ENCODE measurements at regions not wholly inside any gene's neighbourhood (a gene's known extent, or its start where the extent isn't known, plus 50 kb on each side); places are given as distances from the start of the nearest gene placed in this dataset.

GRCh38 chr3:152147748-152148147, 121.0 kb upstream of the MBNL1 start:
- H3K79me2 ChIP-seq (ENCODE audit: insufficient read depth, low read length): no peaks in the 10 kb centered on the region
- no peak for TF ChIP-seq CTCF (IDR thresholded peaks at IDR 0.05)
- H3K36me3 Mint-ChIP-seq: peaks cover 0 to 1% of the 10 kb centered on the region in 2 donors
- H3K4me3 Mint-ChIP-seq: no peak overlapping the region
- H3K36me3 ChIP-seq (replicated peaks in 1 of 2; ENCODE audit: control insufficient read depth in 1 of 2, insufficient read depth in 2 of 2, low read length in 2 of 2): no peaks in the 10 kb centered on the region
- H3K9me3 ChIP-seq (replicated peaks in 1 of 2; ENCODE audit: control insufficient read depth in 1 of 2, insufficient read depth in 1 of 2, low read length in 2 of 2): peaks cover 0 to 4% of the 10 kb centered on the region in 2 donors
- peaks cover 0 to 2% (median 0%) of the 10 kb centered on the region in 3 donors for H3K27me3 Mint-ChIP-seq (ENCODE audit: low read depth in 3 of 3)
- no peaks in the 10 kb centered on the region for H3K27me3 ChIP-seq (ENCODE audit: control insufficient read depth in 2 of 2, insufficient read depth in 2 of 2, low read length in 2 of 2)
- no peak overlapping the region for H3K27ac Mint-ChIP-seq
- H3K4me2 ChIP-seq (replicated peaks; ENCODE audit: extremely low read depth, low read length, poor library complexity, severe bottlenecking): no peak overlapping the region
- peaks cover 2% of the 10 kb centered on the region for H3K4me1 Mint-ChIP-seq
- no peak for DNase-seq
- H3K4me1 ChIP-seq (ENCODE audit: control insufficient read depth in 1 of 2, insufficient read depth in 2 of 2, low read length in 2 of 2): no peaks in the 10 kb centered on the region
- H2AFZ ChIP-seq (ENCODE audit: insufficient read depth, low read depth, low read length, poor library complexity, severe bottlenecking): no peak overlapping the region
- no peak overlapping the region for H3K9ac ChIP-seq (ENCODE audit: insufficient read depth, low read length, poor library complexity, severe bottlenecking)
- no peaks in the 10 kb centered on the region for H4K20me1 ChIP-seq (ENCODE audit: insufficient read depth, low read length)
- H3K9me3 Mint-ChIP-seq: peaks cover 0 to 12% (median 2%) of the 10 kb centered on the region in 7 donors
- H3K4me3 ChIP-seq (replicated peaks in 1 of 3; ENCODE audit: low read depth in 2 of 3, low read length in 3 of 3): no peak overlapping the region
- intact Hi-C loops (cut with micrococcal nuclease): no loop called here
- H3K27ac ChIP-seq (ENCODE audit: low read depth in 1 of 2, low read length in 2 of 2): no peak overlapping the region

- Histone ChIP-seq H3K9ac (ENCODE audit: insufficient read depth, low read length, poor library complexity, severe bottlenecking) (no peak overlapping the region), H3K79me2 (ENCODE audit: insufficient read depth, low read length) (no peaks in the 10 kb centered on the region), H3K9me3 (replicated peaks in 1 of 2; ENCODE audit: control insufficient read depth in 1 of 2, insufficient read depth in 1 of 2, low read length in 2 of 2) (peaks cover 0 to 10% of the 10 kb centered on the region in 2 donors), H3K4me2 (replicated peaks; ENCODE audit: extremely low read depth, low read length, poor library complexity, severe bottlenecking) (no peak overlapping the region), H3K4me3 (replicated peaks in 1 of 3; ENCODE audit: low read depth in 2 of 3, low read length in 3 of 3) (no peak overlapping the region), H3K4me1 (ENCODE audit: control insufficient read depth in 1 of 2, insufficient read depth in 2 of 2, low read length in 2 of 2) (no peaks in the 10 kb centered on the region), H3K27me3 (ENCODE audit: control insufficient read depth in 2 of 2, insufficient read depth in 2 of 2, low read length in 2 of 2) (no peaks in the 10 kb centered on the region), H3K27ac (ENCODE audit: low read depth in 1 of 2, low read length in 2 of 2) (no peak overlapping the region), H3K36me3 (replicated peaks in 1 of 2; ENCODE audit: control insufficient read depth in 1 of 2, insufficient read depth in 2 of 2, low read length in 2 of 2) (no peaks in the 10 kb centered on the region), H2AFZ (ENCODE audit: insufficient read depth, low read depth, low read length, poor library complexity, severe bottlenecking) (no peak overlapping the region), H4K20me1 (ENCODE audit: insufficient read depth, low read length) (no peaks in the 10 kb centered on the region)
- no peak for DNase-seq
- TF ChIP-seq CTCF (IDR thresholded peaks at IDR 0.05): no peak
- no CpG with 5 or more reads among the region's 1 CpG for WGBS (ENCODE audit: insufficient coverage)
- Mint-ChIP-seq H3K36me3 (peaks cover 0 to 1% of the 10 kb centered on the region in 2 donors), H3K4me3 (no peak overlapping the region), H3K9me3 (peaks cover 2 to 20% (median 7%) of the 10 kb centered on the region in 7 donors), H3K4me1 (peaks cover 2% of the 10 kb centered on the region), H3K27me3 (ENCODE audit: low read depth in 3 of 3) (peaks cover 0 to 2% (median 0%) of the 10 kb centered on the region in 3 donors), H3K27ac (no peak overlapping the region)
- intact Hi-C loops (cut with micrococcal nuclease): no loop called here
Measured at GRCh38 chr3:152148579-152148978, 120.2 kb upstream of the MBNL1 start.

Measured in CD14-positive monocyte (primary cell).